K562 (cell line): ENCODE measurements at regions not wholly inside any gene's neighbourhood (a gene's known extent, or its start where the extent isn't known, plus 50 kb on each side); places are given as distances from the start of the nearest gene placed in this dataset.

Experiments used
- CCNT2 ChIP-seq: IDR thresholded peaks from 2 replicates; pipeline ENCODE4 v1.6.1; 2011; ENCODE audit warnings: borderline replicate concordance, low read depth, mild to moderate bottlenecking, moderate library complexity, mixed read lengths, low read length; ENCODE audit not compliant: insufficient read length; ENCODE audit errors: extremely low read depth
- CEBPB ChIP-seq: fragments of 450-650 bp; IDR thresholded peaks from 2 replicates; pipeline ENCODE4 v1.6.1; 2016; ENCODE audit warnings: missing genetic modification characterization, missing compliant biosample characterization
- CTCF ChIP-seq, 3 experiments: IDR thresholded peaks in 2 of 3; conservative IDR thresholded peaks in 1 of 3; 2 replicates each; pipeline ENCODE4 v1.5.1; 2011 to 2012; ENCODE audit warnings: low read length in 3 of 3, mild to moderate bottlenecking in 3 of 3, control low read depth in 2 of 3, improper control_type of control experiment in 1 of 3, inconsistent platforms in 1 of 3, low read depth in 1 of 3, mixed read lengths in 1 of 3, moderate library complexity in 1 of 3; ENCODE audit not compliant: insufficient read depth in 2 of 3
- GTF2B ChIP-seq: IDR thresholded peaks from 2 replicates; pipeline ENCODE4 v1.6.1; 2011; ENCODE audit not compliant: insufficient read length; ENCODE audit errors: extremely low read depth
- NFIC ChIP-seq: fragments of 450-650 bp; IDR thresholded peaks from 2 replicates; pipeline ENCODE4 v1.6.1; 2017; ENCODE audit warnings: mild to moderate bottlenecking, inconsistent platforms
- NUFIP1 ChIP-seq: fragments of 450-650 bp; IDR thresholded peaks from 2 replicates; pipeline ENCODE4 v1.6.1; 2018; ENCODE audit not compliant: partially characterized antibody
- TBP ChIP-seq: optimal IDR thresholded peaks from 2 replicates; pipeline ENCODE3; 2011; ENCODE audit warnings: low read depth, low read length, improper control_type of control experiment
- ZFX ChIP-seq: sonication (generic); formaldehyde crosslinking; IDR thresholded peaks from 2 replicates; pipeline ENCODE4 v1.8.0; 2022; ENCODE audit warnings: mild to moderate bottlenecking, missing genetic modification reagents, moderate library complexity
- TF ChIP-seq, protein P1 (sequence below): fragments of 250-450 bp; sonication (Bioruptor Pico); IDR thresholded peaks from 2 replicates; pipeline ENCODE4 v1.8.0; 2021; ENCODE audit warnings: borderline replicate concordance, mild to moderate bottlenecking, moderate library complexity; ENCODE audit not compliant: poor library complexity, severe bottlenecking
- TF ChIP-seq, protein P2 (sequence below): sonication (generic); formaldehyde crosslinking; IDR thresholded peaks from 2 replicates; pipeline ENCODE4 v1.8.1; 2022; ENCODE audit warnings: missing genetic modification reagents
- TF ChIP-seq, protein P3 (sequence below): sonication (generic); formaldehyde crosslinking; IDR thresholded peaks from 2 replicates; pipeline ENCODE4 v1.8.1; 2023; ENCODE audit warnings: mild to moderate bottlenecking, missing genetic modification reagents

GRCh38 chr5:167804512-167805220 lies 486.8 kb upstream of the WWC1 start:
- TF ChIP-seq CEBPB (tag) (no peak), CTCF (IDR thresholded peaks at IDR 0.05 in 2 of 3, conservative IDR thresholded peaks at IDR 0.05 in 1 of 3; ENCODE audit: insufficient read depth in 2 of 3, low read depth in 1 of 3, low read length in 3 of 3) (no peak), NFIC (no peak), CCNT2 (no peak), TBP (no peak), ZFX (CRISPR knock-in tag) (no peak), GTF2B (no peak), NUFIP1 (no peak)
- TF ChIP-seq, protein P1, sequence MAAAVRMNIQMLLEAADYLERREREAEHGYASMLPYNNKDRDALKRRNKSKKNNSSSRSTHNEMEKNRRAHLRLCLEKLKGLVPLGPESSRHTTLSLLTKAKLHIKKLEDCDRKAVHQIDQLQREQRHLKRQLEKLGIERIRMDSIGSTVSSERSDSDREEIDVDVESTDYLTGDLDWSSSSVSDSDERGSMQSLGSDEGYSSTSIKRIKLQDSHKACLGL: no peak
- TF ChIP-seq, protein P2, sequence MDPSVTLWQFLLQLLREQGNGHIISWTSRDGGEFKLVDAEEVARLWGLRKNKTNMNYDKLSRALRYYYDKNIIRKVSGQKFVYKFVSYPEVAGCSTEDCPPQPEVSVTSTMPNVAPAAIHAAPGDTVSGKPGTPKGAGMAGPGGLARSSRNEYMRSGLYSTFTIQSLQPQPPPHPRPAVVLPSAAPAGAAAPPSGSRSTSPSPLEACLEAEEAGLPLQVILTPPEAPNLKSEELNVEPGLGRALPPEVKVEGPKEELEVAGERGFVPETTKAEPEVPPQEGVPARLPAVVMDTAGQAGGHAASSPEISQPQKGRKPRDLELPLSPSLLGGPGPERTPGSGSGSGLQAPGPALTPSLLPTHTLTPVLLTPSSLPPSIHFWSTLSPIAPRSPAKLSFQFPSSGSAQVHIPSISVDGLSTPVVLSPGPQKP (CRISPR knock-in tag): no peak
- TF ChIP-seq, protein P3, sequence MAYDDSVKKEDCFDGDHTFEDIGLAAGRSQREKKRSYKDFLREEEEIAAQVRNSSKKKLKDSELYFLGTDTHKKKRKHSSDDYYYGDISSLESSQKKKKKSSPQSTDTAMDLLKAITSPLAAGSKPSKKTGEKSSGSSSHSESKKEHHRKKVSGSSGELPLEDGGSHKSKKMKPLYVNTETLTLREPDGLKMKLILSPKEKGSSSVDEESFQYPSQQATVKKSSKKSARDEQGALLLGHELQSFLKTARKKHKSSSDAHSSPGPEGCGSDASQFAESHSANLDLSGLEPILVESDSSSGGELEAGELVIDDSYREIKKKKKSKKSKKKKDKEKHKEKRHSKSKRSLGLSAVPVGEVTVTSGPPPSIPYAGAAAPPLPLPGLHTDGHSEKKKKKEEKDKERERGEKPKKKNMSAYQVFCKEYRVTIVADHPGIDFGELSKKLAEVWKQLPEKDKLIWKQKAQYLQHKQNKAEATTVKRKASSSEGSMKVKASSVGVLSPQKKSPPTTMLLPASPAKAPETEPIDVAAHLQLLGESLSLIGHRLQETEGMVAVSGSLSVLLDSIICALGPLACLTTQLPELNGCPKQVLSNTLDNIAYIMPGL (CRISPR knock-in tag): no peak
